ENCODE measurements at regions not wholly inside any gene's neighbourhood (a gene's known extent, or its start where the extent isn't known, plus 50 kb on each side); places are given as distances from the start of the nearest gene placed in this dataset.

DNA sequence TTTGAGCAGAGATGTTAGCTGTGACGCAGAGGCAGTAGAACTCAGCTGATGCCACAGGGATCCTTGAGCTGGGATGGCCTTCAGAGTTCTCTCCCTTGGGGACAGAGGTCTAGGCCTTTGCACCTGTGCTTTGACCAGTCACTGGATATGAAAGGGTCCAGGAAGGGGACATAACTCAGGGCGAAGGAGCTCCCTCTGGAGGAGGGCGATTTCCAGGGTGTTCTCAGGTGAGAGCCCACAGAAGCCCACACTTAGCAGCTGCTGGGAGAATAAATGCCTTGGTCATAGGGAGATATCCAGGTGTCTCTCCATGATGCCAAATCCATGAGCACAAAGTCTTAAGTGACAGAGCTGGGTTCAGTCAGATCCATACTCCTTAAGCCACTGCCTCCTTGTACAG is 369.2 kb downstream of the NYAP2 start:
- intact Hi-C loops (cut with DNase I): loop anchor here in 1 of 10 donors (5.0 kb wide), 1 partner anchor 1431 kb away; no protein-coding TSS in a partner anchor
- Histone ChIP-seq H3K4me1 (peaks cover 0 to 4% (median 0%) of the 10 kb centered on the region in 9 donors), H3K36me3 (no peaks in the 10 kb centered on the region), H3K27ac (no peak overlapping the region), H3K27me3 (no peaks in the 10 kb centered on the region), H3K4me3 (no peak overlapping the region), H3K9me3 (no peaks in the 10 kb centered on the region)
- ATAC-seq (no peak), DNase-seq (no peak)
- TF ChIP-seq, protein P1, sequence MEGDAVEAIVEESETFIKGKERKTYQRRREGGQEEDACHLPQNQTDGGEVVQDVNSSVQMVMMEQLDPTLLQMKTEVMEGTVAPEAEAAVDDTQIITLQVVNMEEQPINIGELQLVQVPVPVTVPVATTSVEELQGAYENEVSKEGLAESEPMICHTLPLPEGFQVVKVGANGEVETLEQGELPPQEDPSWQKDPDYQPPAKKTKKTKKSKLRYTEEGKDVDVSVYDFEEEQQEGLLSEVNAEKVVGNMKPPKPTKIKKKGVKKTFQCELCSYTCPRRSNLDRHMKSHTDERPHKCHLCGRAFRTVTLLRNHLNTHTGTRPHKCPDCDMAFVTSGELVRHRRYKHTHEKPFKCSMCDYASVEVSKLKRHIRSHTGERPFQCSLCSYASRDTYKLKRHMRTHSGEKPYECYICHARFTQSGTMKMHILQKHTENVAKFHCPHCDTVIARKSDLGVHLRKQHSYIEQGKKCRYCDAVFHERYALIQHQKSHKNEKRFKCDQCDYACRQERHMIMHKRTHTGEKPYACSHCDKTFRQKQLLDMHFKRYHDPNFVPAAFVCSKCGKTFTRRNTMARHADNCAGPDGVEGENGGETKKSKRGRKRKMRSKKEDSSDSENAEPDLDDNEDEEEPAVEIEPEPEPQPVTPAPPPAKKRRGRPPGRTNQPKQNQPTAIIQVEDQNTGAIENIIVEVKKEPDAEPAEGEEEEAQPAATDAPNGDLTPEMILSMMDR (IDR thresholded peaks at IDR 0.05): no peak
- WGBS, 2 donors: 84 to 88% methylated on average over 3 of the region's 3 CpGs

DNA sequence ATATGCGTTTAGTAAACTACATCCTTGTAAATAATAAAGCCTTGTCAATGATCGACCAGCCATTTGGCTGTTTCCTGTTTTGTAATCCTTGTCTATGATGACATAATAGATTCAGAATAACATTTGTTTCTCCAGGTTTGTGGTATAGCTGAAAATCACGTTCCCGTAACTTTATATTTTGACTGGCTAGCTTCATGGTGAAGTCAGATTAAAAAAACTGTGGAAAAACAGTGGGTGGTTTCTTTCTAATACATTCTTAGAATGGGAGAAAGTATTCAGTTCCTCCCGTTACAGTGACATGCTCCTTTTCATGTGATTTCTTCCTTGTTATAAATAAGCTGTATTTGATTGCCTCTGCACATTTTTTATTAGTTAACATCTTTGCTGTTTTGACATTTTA is 366.9 kb downstream of the NYAP2 start:
- H3K4me3 ChIP-seq: no peak overlapping the region

DNA sequence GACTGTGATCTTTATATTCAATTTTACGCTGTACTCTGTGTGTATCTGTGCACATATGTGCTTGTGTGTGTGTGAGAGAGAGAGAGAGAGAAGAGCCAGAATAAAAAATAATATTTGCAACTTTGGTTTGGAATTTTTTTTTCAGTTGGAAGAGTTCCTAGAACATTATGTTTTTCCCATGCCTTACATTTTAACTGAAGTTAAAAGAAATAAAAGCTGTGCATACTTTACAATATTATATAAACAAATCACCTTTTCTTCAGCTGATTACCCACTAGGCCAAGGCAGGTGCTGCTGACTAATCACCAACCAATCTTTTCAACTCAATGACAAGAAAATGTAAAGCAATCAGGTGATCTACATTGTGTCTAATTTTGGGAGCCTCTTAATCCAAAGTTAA is 366.3 kb downstream of the NYAP2 start:
- Histone ChIP-seq H3K27ac (no peak overlapping the region), H3K9me3 (peaks cover 0 to 2% (median 0%) of the 10 kb centered on the region in 11 donors), H3K4me1 (no peaks in the 10 kb centered on the region), H3K36me3 (no peaks in the 10 kb centered on the region), H3K4me3 (no peak overlapping the region), H3K27me3 (no peaks in the 10 kb centered on the region)
- no peak for DNase-seq
- intact Hi-C loops (cut with DNase I): loop anchor here in 1 of 10 donors (5.0 kb wide), 1 partner anchor 1429 kb away; no protein-coding TSS in a partner anchor
- 75 to 84% methylated on average over 1 of the region's 1 CpG for WGBS, 2 donors
- ATAC-seq: no peak
- TF ChIP-seq, protein P1 (IDR thresholded peaks at IDR 0.05): no peak

More for the DNA sequence above, 366.9 kb downstream of the NYAP2 start:
- intact Hi-C loops (cut with DNase I): loop anchor here in 1 of 10 donors (5.0 kb wide), 1 partner anchor 1429 kb away; no protein-coding TSS in a partner anchor
- H3K27me3 ChIP-seq: no peaks in the 10 kb centered on the region
- 56 to 65% methylated on average over 5 of the region's 5 CpGs for WGBS, 2 donors
- ATAC-seq (no peak), DNase-seq (no peak)
- TF ChIP-seq, protein P1 (IDR thresholded peaks at IDR 0.05): no peak
- H3K36me3 ChIP-seq: no peaks in the 10 kb centered on the region
- H3K9me3 ChIP-seq: peaks cover 0 to 2% (median 0%) of the 10 kb centered on the region in 11 donors
- H3K27ac ChIP-seq: no peak overlapping the region
- no peaks in the 10 kb centered on the region for H3K4me1 ChIP-seq

DNA sequence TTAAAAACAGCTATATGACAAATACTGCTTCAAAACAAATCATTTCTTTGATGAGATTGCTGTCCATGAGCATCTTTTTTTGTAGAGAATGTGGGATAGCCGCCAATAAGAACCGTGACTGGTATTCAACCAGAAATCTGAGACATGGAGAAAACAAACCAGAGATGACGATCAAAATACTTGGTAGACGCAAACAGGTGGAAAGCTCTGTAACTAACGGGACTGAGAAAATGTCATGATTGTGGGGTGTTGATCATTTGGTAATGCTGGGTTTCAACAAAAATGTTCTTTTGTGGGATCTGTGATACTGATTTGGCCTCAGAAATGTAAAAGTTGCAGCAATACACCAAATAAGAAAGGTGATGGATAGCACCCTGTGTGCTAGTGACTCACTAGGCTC is 364.8 kb downstream of the NYAP2 start:
- Histone ChIP-seq H3K36me3 (no peaks in the 10 kb centered on the region), H3K27me3 (no peaks in the 10 kb centered on the region), H3K27ac (no peak overlapping the region), H3K4me1 (no peaks in the 10 kb centered on the region), H3K4me3 (no peak overlapping the region), H3K9me3 (peaks cover 0 to 2% (median 0%) of the 10 kb centered on the region in 11 donors)
- TF ChIP-seq, protein P1 (IDR thresholded peaks at IDR 0.05): no peak
- no peak for DNase-seq
- 91 to 93% methylated on average over 5 of the region's 5 CpGs for WGBS, 2 donors
- intact Hi-C loops (cut with DNase I): no loop called here
- ATAC-seq: no peak
